Testis (tissue), 2 donors: ENCODE measurements at regions not wholly inside any gene's neighbourhood (a gene's known extent, or its start where the extent isn't known, plus 50 kb on each side); places are given as distances from the start of the nearest gene placed in this dataset.

Experiments used
- CTCF ChIP-seq, 3 experiments: fragments of 450-650 bp in 2 of 3; fragments of 200-600 bp in 1 of 3; sonication (generic) in 1 of 3; IDR thresholded peaks; one replicate each; pipeline ENCODE4 v1.5.1; 2016 to 2019; ENCODE audit warnings: antibody characterized with exemption in 3 of 3, mild to moderate bottlenecking in 2 of 3, moderate library complexity in 1 of 3
- POLR2A ChIP-seq: fragments of 450-650 bp; IDR thresholded peaks from one replicate; pipeline ENCODE4 v1.6.1; 2017; ENCODE audit warnings: antibody characterized with exemption, mild to moderate bottlenecking, moderate library complexity

- TF ChIP-seq POLR2A = no peak
- TF ChIP-seq CTCF (IDR thresholded peaks at IDR 0.05) = no peak
Measured at GRCh38 chr4:187739771-187740170, 255.8 kb upstream of the ZFP42 start.
